ENCODE measurements at regions not wholly inside any gene's neighbourhood (a gene's known extent, or its start where the extent isn't known, plus 50 kb on each side); places are given as distances from the start of the nearest gene placed in this dataset.

DNA sequence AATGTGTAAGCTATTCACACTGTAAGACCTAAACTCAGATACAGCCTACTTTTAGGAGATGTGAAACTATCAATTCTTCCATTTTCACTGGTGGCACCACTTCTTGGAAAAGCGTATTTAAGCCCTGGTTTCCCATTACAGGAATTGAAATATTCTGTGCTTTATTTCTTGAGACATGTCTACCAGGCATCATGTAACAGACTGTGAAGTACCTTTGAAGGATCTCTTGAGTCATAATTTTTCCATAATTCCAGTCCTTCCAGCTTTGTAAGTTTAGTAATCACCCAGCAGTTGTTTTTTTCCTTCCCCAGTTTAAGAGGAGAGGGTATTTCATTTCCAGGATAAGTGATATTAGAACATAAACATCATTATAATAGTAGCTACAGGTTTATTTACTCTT lies 186.0 kb upstream of the PRPS1L1 start:
- Histone ChIP-seq H3K4me3 (replicated peaks in 1 of 2; ENCODE audit: low read depth in 1 of 2, low read length in 2 of 2) (no peak overlapping the region), H2AFZ (ENCODE audit: low read depth, low read length, poor library complexity, severe bottlenecking) (no peak overlapping the region), H4K20me1 (ENCODE audit: insufficient read depth) (no peaks in the 10 kb centered on the region), H3K4me2 (ENCODE audit: low read length) (no peak overlapping the region), H3K9me3 (ENCODE audit: control insufficient read depth in 1 of 2, insufficient read depth in 1 of 2, low read depth in 1 of 2, low read length in 2 of 2) (no peaks in the 10 kb centered on the region), H3K27me3 (ENCODE audit: insufficient read depth, low read length) (no peaks in the 10 kb centered on the region), H3K9ac (ENCODE audit: low read length) (no peak overlapping the region), H3K9me2 (ENCODE audit: insufficient read depth) (no peaks in the 10 kb centered on the region), H3K4me1 (ENCODE audit: control insufficient read depth in 1 of 2, insufficient read depth in 2 of 2, low read length in 2 of 2) (no peaks in the 10 kb centered on the region), H3K79me2 (ENCODE audit: insufficient read depth, low read length) (no peaks in the 10 kb centered on the region), H3K36me3 (ENCODE audit: control insufficient read depth in 1 of 2, insufficient read depth in 2 of 2, low read length in 2 of 2) (no peaks in the 10 kb centered on the region), H3K27ac (ENCODE audit: low read depth, low read length) (no peak overlapping the region)
- ChIA-PET CTCF (no interaction called here), RAD21 (ENCODE audit: low non-redundant PET in 1 of 2, low total read pairs in 2 of 2, uncharacterized antibody in 2 of 2, unreplicated experiment in 2 of 2) (no interaction called here), POLR2A (no interaction called here)
- intact Hi-C loops (cut with micrococcal nuclease) = no loop called here
- ATAC-seq = no peak
- BruUV-seq (replicated peaks) = no TSS peak
- TF ChIP-seq POLR2A (IDR thresholded peaks at IDR 0.05; ENCODE audit: borderline replicate concordance, extremely low read depth, insufficient read depth, insufficient read length) (no peak), CEBPB (IDR thresholded peaks at IDR 0.05; ENCODE audit: low read depth) (no peak), JUND (IDR thresholded peaks at IDR 0.05) (no peak), EGR1 (IDR thresholded peaks at IDR 0.05; ENCODE audit: low read depth) (no peak), CBX3 (IDR thresholded peaks at IDR 0.05; ENCODE audit: low read depth) (no peak), RAD21 (IDR thresholded peaks at IDR 0.05; ENCODE audit: low read depth) (no peak), EZH2 (IDR thresholded peaks at IDR 0.05) (no peak), YY1 (IDR thresholded peaks at IDR 0.05; ENCODE audit: extremely low read depth, insufficient replicate concordance, low read depth, low read length) (no peak), ELF1 (IDR thresholded peaks at IDR 0.05; ENCODE audit: borderline replicate concordance, low read depth) (no peak), FOSL1 (IDR thresholded peaks at IDR 0.05; ENCODE audit: low read depth) (no peak), SIN3A (IDR thresholded peaks at IDR 0.05; ENCODE audit: low read depth) (no peak), SP1 (IDR thresholded peaks at IDR 0.05; ENCODE audit: low read depth) (no peak), SRF (IDR thresholded peaks at IDR 0.05; ENCODE audit: low read depth) (no peak), EZH2phosphoT487 (IDR thresholded peaks at IDR 0.05; ENCODE audit: borderline replicate concordance) (no peak)
- TF ChIP-seq, protein P1, sequence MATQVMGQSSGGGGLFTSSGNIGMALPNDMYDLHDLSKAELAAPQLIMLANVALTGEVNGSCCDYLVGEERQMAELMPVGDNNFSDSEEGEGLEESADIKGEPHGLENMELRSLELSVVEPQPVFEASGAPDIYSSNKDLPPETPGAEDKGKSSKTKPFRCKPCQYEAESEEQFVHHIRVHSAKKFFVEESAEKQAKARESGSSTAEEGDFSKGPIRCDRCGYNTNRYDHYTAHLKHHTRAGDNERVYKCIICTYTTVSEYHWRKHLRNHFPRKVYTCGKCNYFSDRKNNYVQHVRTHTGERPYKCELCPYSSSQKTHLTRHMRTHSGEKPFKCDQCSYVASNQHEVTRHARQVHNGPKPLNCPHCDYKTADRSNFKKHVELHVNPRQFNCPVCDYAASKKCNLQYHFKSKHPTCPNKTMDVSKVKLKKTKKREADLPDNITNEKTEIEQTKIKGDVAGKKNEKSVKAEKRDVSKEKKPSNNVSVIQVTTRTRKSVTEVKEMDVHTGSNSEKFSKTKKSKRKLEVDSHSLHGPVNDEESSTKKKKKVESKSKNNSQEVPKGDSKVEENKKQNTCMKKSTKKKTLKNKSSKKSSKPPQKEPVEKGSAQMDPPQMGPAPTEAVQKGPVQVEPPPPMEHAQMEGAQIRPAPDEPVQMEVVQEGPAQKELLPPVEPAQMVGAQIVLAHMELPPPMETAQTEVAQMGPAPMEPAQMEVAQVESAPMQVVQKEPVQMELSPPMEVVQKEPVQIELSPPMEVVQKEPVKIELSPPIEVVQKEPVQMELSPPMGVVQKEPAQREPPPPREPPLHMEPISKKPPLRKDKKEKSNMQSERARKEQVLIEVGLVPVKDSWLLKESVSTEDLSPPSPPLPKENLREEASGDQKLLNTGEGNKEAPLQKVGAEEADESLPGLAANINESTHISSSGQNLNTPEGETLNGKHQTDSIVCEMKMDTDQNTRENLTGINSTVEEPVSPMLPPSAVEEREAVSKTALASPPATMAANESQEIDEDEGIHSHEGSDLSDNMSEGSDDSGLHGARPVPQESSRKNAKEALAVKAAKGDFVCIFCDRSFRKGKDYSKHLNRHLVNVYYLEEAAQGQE (IDR thresholded peaks at IDR 0.05; ENCODE audit: low read depth) = no peak
- TF ChIP-seq, protein P2, sequence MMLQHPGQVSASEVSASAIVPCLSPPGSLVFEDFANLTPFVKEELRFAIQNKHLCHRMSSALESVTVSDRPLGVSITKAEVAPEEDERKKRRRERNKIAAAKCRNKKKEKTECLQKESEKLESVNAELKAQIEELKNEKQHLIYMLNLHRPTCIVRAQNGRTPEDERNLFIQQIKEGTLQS (IDR thresholded peaks at IDR 0.05) = no peak
- TF ChIP-seq, protein P3, sequence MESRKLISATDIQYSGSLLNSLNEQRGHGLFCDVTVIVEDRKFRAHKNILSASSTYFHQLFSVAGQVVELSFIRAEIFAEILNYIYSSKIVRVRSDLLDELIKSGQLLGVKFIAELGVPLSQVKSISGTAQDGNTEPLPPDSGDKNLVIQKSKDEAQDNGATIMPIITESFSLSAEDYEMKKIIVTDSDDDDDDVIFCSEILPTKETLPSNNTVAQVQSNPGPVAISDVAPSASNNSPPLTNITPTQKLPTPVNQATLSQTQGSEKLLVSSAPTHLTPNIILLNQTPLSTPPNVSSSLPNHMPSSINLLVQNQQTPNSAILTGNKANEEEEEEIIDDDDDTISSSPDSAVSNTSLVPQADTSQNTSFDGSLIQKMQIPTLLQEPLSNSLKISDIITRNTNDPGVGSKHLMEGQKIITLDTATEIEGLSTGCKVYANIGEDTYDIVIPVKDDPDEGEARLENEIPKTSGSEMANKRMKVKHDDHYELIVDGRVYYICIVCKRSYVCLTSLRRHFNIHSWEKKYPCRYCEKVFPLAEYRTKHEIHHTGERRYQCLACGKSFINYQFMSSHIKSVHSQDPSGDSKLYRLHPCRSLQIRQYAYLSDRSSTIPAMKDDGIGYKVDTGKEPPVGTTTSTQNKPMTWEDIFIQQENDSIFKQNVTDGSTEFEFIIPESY (IDR thresholded peaks at IDR 0.05; ENCODE audit: extremely low read depth, insufficient replicate concordance, low read length) = no peak
- TF ChIP-seq, protein P4, sequence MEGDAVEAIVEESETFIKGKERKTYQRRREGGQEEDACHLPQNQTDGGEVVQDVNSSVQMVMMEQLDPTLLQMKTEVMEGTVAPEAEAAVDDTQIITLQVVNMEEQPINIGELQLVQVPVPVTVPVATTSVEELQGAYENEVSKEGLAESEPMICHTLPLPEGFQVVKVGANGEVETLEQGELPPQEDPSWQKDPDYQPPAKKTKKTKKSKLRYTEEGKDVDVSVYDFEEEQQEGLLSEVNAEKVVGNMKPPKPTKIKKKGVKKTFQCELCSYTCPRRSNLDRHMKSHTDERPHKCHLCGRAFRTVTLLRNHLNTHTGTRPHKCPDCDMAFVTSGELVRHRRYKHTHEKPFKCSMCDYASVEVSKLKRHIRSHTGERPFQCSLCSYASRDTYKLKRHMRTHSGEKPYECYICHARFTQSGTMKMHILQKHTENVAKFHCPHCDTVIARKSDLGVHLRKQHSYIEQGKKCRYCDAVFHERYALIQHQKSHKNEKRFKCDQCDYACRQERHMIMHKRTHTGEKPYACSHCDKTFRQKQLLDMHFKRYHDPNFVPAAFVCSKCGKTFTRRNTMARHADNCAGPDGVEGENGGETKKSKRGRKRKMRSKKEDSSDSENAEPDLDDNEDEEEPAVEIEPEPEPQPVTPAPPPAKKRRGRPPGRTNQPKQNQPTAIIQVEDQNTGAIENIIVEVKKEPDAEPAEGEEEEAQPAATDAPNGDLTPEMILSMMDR (IDR thresholded peaks at IDR 0.05 in 2 of 3, conservative IDR thresholded peaks at IDR 0.05 in 1 of 3; ENCODE audit: borderline replicate concordance in 1 of 3, insufficient read depth in 1 of 3, low read depth in 2 of 3, low read length in 2 of 3) = no peak
- DNase-seq (ENCODE audit: low read depth, low spot score) = no peak
